IPS-20b (cell line): ENCODE measurements at regions not wholly inside any gene's neighbourhood (a gene's known extent, or its start where the extent isn't known, plus 50 kb on each side); places are given as distances from the start of the nearest gene placed in this dataset.

ENCODE experiments used
- H3K27ac ChIP-seq: one replicate; pipeline ENCODE4 v1.5.1; 2013; ENCODE audit warnings: low read length
- H3K27me3 ChIP-seq: 2 replicates; pipeline ENCODE4 v1.6.1; 2013; ENCODE audit warnings: mild to moderate bottlenecking, low read length, inconsistent platforms; ENCODE audit not compliant: insufficient read depth
- H3K36me3 ChIP-seq: 2 replicates; pipeline ENCODE4 v1.6.1; 2013; ENCODE audit warnings: low read depth, mild to moderate bottlenecking, inconsistent platforms, low read length, moderate library complexity; ENCODE audit not compliant: insufficient read depth
- H3K4me1 ChIP-seq: 2 replicates; pipeline ENCODE4 v1.6.1; 2013; ENCODE audit warnings: mild to moderate bottlenecking, control low read depth, inconsistent platforms, low read length, moderate library complexity; ENCODE audit not compliant: insufficient read depth
- H3K4me3 ChIP-seq: 2 replicates; pipeline ENCODE4 v1.5.1; 2013; ENCODE audit warnings: mild to moderate bottlenecking, low read length, inconsistent platforms
- H3K9ac ChIP-seq: 2 replicates; pipeline ENCODE4 v1.6.1; 2013; ENCODE audit warnings: low read depth, mild to moderate bottlenecking, inconsistent platforms, low read length, moderate library complexity
- H3K9me3 ChIP-seq: 2 replicates; pipeline ENCODE4 v1.6.1; 2013; ENCODE audit warnings: mild to moderate bottlenecking, low read depth, low read length, inconsistent platforms; ENCODE audit not compliant: insufficient read depth

DNA sequence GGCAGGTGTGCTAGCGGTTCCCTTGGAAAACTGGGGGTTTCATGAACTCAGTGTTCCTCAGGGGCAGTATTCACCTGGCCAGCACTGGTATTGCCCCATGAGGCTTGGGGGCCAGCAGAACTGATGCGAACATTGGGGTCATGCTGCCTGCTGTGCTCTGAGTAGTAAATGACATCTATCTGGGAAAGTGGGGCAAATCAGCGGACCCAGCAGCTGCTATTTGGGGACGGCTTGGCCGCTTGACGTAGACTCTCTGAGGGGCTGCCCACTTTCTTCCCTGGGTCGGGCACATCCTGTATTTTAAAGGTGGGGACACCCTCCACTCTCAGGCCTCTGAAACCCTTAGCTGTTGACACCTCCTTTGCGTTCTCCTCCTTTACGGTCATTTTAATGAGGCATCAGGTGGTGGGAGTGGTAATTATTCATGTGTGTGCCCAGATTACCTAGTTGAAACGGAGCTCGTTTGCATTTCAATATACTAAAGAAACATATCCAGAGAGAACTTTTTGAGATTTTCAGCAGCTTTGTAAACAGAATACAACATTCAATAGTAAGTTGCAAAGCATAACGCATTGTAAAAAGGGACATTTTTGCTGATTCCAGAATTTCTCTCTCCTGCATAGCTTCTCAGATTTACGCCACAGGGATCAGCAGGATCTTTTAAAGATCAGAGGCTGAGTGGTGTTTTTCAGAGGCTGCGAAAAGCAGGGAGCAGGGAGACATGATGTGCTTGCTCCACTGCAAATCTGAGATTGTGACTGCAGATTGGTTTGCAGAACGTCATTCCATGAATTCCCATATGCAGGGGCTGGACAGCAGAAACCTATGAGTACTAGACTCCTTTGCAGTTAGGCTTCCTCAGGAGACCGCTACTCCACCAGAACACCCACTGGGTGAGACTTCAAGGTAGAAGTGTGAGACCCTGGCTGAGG, 56.8 kb upstream of the ZFR start:
- Histone ChIP-seq H3K27ac (no peak overlapping the region), H3K27me3 (peaks cover 63% of the 10 kb centered on the region), H3K4me3 (peak overlapping the region; percentile 42), H3K9ac (no peak overlapping the region), H3K36me3 (no peaks in the 10 kb centered on the region), H3K4me1 (peaks cover 30% of the 10 kb centered on the region), H3K9me3 (no peaks in the 10 kb centered on the region)

- H3K4me3 ChIP-seq: peak overlapping the region; percentile 46; the same call in 1 of the 2 replicates
- no peaks in the 10 kb centered on the region for H3K36me3 ChIP-seq
- peaks cover 23% of the 10 kb centered on the region; the same call in 1 of the 2 replicates for H3K4me1 ChIP-seq
- H3K9me3 ChIP-seq: no peaks in the 10 kb centered on the region
- peaks cover 52% of the 10 kb centered on the region for H3K27me3 ChIP-seq
- no peak overlapping the region for H3K27ac ChIP-seq
- no peak overlapping the region for H3K9ac ChIP-seq
These were observed 55.6 kb upstream of the ZFR start for GRCh38 chr5:32500181-32500580.

DNA sequence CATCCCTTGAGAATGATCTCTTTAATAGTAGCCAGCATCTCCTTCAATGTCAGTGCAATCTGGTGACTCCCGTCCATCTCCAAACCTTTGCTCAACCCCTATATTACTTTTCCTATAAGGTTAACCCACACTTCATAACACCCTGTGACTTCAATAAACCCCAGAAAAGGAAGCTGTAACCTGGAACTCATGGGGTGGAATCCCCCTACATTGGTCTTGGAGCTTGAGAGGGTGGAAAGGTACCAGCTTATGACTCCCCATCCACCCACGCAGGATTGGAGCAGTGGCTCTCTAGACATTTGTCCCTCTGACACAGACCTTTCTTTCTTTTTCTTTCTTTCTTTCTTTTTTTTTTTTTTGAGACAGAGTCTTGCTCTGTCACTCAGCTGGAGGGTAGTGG, 54.7 kb upstream of the ZFR start:
- no peak overlapping the region for H3K27ac ChIP-seq
- peaks cover 16% of the 10 kb centered on the region; the same call in 1 of the 2 replicates for H3K4me1 ChIP-seq
- H3K27me3 ChIP-seq: peaks cover 43% of the 10 kb centered on the region
- H3K4me3 ChIP-seq: no peak overlapping the region
- H3K9me3 ChIP-seq: no peaks in the 10 kb centered on the region
- H3K36me3 ChIP-seq: no peaks in the 10 kb centered on the region
- no peak overlapping the region for H3K9ac ChIP-seq

GRCh38 chr5:32498484-32498883, 53.9 kb upstream of the ZFR start:
- no peaks in the 10 kb centered on the region for H3K36me3 ChIP-seq
- no peak overlapping the region for H3K27ac ChIP-seq
- H3K4me3 ChIP-seq: no peak overlapping the region
- H3K9me3 ChIP-seq: no peaks in the 10 kb centered on the region
- peaks cover 16% of the 10 kb centered on the region; the same call in 1 of the 2 replicates for H3K4me1 ChIP-seq
- peaks cover 39% of the 10 kb centered on the region for H3K27me3 ChIP-seq
- no peak overlapping the region for H3K9ac ChIP-seq

- H3K36me3 ChIP-seq: no peaks in the 10 kb centered on the region
- no peaks in the 10 kb centered on the region for H3K9me3 ChIP-seq
- H3K27me3 ChIP-seq: peaks cover 16% of the 10 kb centered on the region
- no peak overlapping the region for H3K9ac ChIP-seq
- H3K4me1 ChIP-seq: peaks cover 8% of the 10 kb centered on the region; the same call in 1 of the 2 replicates
- H3K27ac ChIP-seq: no peak overlapping the region
- no peak overlapping the region for H3K4me3 ChIP-seq
These were observed 51.6 kb upstream of the ZFR start for GRCh38 chr5:32496104-32496503.

DNA sequence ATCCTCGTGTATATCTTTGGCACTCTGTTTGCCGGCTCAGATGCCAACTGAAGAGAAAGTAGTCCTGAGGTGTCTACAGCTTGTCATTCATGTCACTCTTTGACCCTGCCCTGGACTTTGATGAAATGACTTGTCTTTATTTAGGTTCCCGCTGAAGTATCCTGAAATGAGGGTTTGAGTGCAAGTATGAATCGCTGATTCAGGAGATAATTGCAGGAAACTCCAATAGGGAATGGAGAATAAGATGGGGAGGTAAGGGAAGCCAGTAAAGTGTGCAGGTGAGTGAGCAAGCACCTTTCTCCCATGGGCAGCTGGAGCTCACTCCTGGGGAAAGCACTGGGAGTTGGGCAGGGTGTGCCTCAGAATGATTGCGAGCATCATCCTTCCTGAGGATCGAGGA, 50.3 kb upstream of the ZFR start:
- Histone ChIP-seq H3K27ac (no peak overlapping the region), H3K9me3 (no peaks in the 10 kb centered on the region), H3K36me3 (no peaks in the 10 kb centered on the region), H3K4me3 (no peak overlapping the region), H3K27me3 (peaks cover 11% of the 10 kb centered on the region), H3K9ac (no peak overlapping the region), H3K4me1 (peaks cover 2% of the 10 kb centered on the region; the same call in 1 of the 2 replicates)
